SKM-1 treated with dmso at 0.1 percent for 144 hours (cell line): ENCODE measurements at regions not wholly inside any gene's neighbourhood (a gene's known extent, or its start where the extent isn't known, plus 50 kb on each side); places are given as distances from the start of the nearest gene placed in this dataset.

Experiments used
- DNase-seq: peaks from one replicate; lab custom pipeline; 2025; ENCODE audit not compliant: unreplicated experiment; lab: John Stamatoyannopoulos, UW

DNA sequence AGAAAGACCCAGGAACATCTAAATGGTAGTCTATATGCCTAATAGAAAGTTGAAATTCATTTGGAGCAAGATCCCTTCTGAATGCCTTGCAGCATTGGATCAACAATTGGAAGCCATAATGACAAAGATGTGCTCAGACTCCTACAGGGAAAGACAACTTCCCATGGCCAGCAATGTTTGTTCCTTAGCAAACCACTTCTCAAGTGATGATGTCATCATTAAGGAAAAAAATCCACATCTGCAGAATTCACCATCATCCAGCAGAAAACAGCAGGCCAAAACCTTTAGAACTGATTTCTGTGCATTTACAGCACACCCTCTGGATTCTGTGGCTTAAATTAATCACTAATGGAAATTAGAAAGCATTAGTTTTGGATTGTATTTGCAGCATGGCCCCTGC, 82.4 kb upstream of the ZIC3 start:
- no peak for DNase-seq

DNA sequence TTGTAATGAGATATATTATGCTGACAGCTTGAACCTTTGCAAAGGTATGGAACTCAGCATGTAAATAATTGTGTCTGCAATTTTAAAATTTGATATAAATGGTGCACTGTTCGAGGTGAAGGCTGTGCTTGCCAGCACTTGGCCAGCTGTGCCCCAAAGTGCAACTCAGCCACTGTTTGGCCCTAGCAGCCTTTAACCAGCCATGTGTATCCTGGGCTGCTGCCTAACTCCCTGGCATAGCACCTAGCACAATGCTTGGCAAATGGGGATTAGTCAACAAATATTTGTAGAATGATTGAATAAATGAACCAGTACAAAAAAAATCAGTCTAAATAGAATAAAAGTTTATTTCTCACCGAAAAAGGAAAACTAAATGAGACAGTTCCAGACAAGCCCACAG, 83.8 kb upstream of the ZIC3 start:
- no peak for DNase-seq

DNA sequence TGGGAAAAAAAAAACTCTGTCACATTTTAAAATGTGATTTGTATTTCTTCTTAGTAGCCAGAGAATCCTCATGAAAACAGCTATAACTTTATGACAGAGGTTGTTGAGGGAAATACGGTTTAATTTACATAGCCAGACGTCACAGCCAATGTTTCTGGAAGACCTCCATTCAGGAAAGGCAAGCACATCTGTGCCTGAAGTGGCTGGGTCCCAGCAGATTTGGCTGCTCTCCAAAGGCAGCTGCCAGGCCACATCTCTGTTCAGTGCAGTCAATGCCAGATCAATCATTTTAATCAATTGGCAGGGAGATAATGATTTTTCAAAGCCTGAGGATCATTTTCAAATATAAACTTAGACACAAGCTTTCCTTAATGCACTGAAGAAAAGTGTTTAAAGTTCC, 86.5 kb upstream of the ZIC3 start:
- no peak for DNase-seq

DNA sequence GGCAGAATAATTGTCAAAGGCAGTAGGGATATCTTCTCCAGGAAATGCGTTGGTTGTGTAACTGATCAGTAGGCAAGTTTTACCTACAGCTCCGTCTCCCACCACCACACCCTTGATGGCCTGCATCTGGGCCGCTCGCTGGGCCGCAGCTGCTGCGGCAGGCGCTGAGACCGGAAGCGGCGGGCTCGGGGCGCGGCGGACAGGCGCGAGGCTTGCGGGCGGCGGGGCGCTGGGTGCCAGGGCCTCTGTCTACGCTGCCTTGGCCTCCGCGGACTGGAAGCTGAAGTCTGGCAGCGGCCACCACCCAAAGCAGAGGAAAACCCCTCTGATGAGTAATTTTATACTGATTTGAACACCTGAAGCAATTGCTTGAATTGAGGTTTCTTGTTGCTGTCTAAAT, 124.2 kb upstream of the ZIC3 start:
- no peak for DNase-seq

DNA sequence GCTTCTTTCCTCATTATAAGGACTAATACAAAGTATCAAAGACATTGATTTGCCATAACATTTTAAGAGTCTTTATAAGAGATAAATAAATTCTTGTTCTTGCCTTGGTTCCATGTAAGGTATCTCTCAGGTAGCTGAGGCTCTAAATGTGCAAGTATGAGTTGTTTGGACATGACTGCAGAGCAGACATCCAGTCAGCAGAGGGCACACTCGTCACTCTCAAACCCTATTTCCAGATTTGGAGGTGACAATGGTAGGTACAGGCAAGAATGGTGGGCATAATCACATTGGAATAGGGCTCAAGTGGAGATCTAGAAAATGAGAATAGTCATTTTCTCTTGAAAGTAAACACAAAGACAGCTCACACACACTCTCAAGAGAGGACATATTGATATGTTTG, 133.3 kb upstream of the ZIC3 start:
- peak; percentile 10 for DNase-seq

DNA sequence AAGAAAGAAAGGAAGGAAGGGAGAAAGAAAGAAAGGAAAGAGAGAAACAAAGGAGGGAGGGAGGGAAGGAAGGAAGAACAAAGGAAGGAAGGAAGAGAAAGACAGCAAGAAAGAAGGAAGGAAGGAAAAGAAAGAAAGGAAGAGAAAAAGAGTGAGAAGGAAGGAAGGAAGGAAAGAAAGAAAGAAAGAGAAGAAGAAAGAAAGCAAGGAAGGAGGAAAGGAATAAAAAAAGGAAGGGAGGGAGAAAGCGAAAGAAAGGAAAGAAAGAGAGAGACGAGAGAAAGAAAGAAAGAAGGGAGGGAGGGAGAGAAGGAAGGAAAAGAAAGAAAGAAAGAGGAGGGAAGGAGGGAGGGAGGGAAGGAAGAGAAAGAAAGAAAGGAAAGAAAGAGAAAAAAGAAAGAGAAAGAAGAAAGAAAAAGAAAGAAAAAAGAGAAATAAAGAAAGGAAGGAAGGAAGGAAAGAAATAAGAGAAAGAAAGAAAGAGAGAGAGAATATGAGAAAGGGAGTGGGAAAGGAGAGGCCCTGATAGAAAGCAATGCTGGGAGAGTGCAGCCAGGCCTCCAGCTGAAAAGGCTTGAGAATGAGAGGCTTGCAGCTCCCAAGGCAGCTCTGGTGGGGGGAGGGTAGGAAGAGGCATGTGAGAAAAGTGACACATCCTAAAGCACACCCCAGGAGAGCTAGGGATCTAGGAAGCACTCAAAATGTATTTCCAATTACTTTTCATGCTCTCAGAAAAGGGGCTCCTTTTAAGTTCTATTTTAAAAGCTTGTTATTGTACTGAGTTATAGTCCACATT, 134.0 kb upstream of the ZIC3 start:
- DNase-seq: no peak

DNA sequence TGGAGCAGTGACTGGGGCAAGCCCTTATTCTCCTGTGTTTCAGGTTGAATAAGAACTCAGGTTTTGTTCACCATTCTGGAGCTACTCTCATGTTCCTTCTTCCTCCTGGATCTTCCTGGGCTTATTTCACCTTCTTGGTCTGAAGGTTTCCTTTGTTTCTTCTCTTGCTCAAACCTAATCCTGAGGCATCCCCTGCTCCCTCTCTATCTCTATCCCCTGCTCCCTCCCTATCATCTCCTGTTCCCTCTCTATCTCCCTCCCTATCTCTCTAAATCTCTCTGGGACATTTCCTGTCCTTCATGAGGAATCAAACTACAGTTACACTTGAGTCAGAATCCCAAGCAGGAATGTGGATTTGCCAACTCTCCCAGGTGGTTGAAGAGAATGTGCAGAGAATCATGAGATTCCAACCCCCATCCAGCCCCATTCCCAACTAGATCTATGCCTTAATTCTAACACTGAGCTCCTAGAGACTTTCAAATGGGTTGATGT, 134.9 kb upstream of the ZIC3 start:
- no peak for DNase-seq

DNA sequence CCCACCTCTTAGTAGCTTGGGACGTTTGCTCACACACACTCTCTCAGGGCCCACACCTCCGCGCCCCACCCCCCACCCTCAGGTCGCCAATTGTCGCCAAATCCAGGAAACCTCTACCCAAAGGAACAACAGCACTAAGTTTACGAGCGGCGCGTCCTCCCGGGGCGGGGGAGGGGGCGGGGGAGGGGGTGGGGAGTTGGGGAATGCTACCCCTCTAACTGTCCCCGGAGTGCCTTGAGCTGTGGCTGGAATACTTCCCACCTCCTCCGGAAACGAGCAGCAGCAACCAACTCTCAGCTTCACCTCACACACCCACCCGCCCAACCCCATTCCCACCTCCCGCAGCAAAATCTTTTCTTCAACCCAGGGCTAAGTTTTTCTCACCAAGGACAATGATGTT, 135.6 kb upstream of the ZIC3 start:
- DNase-seq: no peak

DNA sequence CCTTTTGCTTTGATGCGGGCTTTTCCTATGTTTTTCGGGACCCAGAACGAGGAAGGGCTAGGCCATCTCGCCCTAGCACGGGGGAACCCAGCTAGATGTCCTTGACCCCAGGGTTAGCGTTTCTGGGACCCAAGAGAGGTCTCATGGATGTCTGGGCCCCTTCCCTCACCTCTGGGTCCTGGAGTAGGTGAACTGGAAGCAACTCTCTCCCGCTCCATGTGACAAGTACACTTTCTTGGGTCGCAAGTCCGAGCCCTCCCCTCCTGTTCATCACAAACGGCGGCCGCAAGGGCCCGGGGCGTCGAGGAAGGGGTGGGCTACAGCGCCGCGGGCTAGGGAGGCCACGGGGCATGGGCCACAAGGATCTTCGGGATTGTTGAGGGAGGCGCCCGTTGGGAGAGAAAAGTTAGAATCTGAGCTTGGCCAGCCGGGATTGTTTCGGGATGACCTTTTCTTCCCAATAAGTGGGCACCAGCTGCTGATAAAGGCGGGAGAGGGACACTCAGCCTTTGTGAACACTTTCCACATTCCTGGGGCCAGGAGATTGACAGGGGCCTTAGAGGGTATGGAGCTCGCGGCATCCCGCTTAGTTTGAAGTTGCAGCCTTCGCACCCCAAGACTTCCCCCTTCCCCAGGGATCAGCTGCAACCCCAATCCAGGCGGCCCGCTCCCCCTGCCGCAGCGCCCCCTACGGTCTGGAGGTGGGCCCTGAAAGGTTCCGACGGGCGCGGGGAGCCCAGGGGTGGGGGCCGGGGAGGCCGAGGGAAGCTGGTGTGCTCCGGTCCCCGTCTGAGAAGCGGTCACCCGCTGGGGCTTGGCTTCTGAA, 136.9 kb upstream of the ZIC3 start:
- DNase-seq: no peak

DNA sequence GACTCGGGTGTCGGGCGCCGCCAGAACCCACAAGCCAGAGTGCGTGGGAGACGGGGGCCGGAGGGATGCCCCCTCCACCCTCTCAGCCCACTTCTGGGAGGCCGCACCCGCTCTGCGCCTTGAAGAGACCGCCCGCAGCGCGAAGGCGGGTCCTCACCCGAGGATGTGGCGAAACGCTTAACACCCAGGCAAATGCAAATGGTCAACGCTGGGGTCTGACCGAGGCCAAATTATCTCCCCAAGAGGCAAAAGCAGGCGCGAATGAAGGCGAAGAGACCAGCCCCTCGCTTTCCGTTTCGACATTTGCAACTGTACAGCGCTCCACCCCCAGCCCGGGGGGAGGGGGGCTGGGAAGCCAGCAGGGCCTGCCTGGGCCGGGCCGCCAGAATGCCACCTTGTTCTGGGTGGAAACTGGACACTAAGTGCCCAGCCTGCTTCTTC, 137.7 kb upstream of the ZIC3 start:
- DNase-seq: no peak

DNA sequence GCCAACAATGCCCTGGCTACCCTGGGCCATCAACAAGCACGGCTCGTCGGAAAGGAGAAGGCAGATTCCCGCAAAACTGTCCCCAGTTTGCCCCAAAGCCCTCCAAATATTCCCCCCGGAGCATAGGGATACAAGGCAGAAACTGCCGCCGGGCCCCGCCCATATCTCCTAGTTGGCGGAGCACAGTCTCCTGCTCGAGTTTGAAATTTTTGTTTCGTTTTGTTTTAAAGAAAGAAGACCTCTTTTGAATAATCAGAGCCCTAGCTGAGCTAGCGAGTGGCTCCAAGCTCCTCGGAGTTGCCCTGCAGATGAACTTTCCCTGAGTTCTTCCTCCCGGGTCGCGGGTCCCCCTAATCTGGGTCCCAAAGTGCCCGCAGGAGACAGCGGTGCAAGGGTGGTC, 138.1 kb upstream of the ZIC3 start:
- DNase-seq: no peak

DNA sequence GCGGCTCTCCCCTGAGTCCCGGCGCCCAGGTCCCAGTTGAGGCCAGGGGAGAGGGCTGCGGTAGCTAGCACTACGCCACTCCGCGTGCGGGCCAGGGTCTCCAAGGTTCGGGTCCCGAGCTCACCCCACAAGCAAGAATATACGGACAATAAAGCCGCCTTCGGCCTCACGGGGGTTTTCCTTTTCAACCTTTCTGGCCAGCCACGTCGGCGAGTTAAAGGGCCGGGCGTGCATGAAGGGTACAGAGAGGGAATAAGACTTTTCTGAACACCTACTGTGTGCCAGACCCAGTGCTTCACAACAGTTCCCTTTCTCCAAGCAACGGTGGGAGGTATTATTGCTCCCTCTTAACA, 138.5 kb upstream of the ZIC3 start:
- DNase-seq: no peak

DNA sequence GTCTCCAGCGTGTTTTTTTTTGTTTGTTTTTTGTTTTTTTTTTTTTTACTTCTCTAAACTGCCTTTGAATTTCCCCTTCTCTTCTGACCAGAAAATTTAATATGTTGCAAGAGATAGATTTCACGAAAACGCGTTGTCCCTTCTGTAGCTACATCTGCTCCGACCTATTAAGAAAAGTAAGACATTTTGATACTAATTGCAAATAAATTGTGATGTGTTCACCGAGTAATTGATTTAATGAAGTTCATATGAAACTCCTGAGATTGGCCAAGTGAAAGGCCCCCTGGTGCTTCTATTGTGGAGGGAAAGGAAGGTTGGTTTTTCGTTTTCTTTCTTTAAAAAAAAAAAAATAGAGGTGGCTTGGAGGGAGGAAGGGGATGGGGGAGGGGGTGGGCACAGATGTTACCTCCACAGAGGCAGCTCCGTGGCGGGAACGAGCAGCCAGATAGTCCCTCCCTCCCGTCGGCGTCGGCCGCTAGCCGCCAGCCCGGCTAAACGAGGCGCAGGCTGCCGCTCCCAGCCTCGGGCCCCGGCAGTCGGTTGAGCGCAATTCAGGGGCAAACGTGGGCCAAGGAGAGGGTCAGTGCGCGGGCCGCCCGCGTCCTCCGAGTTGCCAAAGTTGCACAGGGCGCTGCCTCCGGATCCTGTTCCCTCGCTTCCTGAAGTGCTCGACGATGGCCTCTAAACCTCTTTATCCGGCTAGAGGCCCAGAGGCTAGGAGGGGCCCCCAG, 139.1 kb upstream of the ZIC3 start:
- DNase-seq: no peak

DNA sequence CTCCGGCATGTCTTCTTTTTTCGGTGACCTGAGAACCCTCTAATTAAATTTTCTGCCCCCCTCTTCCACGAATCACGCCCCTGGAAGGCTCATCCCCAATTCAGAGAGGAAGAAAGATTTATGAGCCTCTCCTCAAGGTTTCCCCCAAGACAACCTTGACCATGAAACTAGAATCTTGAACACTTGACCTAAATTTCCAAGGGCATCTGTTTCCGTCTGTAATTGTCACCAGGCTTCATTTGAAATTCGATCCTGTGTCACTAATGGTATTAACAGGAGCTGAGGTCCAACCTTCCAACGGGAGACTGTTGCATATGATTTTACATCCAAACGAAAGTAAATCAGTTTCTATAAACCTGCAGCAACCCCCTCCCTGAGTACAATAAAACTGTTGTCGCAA, 139.9 kb upstream of the ZIC3 start:
- DNase-seq: no peak

DNA sequence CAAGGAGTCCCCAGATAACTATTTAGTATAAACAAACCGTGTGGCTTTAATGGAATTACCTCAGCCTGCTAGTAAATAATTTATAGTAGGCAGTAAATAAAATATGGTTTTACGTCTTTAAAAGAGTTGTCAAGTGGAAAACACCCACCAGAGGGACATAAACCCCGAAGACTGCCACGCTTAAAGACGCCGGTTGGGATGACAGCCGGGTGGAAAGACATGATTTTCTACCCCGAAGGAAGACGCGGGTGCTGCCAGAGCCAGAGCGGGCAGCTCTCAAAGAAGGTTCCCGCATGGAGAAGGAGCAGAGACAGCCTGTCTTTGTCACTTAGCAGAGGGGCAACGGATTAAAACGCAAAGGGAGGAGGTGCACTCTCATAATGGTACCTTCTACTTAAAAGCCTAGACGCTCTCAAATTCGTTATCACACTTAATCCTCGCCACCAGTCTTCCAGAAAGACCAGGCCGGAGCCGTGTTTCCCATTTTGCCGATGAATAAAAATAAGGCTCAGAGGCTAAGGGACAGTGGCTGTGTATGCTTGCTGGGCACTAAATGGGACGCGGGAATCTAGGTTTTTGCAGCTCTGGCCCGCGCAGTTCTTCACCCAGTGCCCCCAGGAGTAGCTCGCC, 140.5 kb upstream of the ZIC3 start:
- no peak for DNase-seq

DNA sequence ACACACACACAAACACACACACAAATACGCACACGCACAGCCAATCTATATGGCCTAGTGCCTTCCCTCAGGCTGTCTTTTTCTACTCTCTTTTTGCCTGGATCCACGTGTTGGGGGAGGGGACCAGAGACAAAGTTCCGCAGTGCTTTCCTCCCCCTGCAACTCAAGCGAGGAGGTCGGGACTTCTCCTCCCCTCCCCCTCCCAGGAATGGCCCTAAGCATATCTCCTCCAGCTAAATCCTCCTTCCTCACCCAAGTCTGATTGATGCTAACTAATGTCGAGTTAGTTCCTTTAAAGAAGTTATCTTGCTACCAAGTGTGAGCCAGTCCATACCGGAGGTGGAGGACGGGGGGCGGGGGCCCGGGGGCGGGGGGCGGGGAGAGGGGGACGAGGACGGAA, 141.2 kb upstream of the ZIC3 start:
- DNase-seq: no peak

DNA sequence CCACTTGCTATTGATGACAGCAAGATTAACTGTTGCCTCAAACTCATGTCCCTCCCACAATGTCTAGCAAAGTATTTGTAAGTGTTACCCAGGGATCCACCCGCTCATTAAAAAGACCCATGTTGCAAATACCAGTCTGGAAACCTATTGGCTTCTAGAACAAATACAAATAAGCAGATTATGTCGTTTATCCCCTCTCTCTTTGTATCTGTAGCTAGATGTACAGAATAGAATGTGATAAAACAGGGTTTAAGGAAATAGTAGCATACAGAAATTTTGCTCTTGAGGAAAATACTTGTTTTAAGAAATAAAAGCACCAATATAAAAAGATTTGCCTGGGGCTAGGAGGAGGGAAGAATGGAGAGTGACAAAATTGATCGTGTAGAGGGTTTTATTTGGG, 142.7 kb upstream of the ZIC3 start:
- DNase-seq: no peak

DNA sequence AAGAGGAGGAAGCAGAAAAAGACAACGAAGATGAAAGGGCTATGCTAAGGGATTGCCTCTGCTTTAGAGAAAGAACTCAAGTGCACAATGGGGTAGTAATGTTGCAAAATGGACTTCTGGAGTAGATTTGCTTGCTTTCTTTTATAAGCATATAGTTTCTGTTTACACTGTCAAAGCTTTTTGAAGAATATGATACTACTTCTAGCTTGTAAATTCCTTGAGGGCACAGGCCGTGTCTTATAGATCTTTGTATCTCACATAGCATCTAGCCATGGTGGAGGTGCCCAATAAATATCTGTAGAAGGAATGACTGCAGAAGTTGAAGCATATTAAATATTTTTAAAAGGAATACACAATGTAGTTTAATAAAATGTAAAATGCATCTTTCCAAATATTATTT, 147.8 kb upstream of the ZIC3 start:
- no peak for DNase-seq

DNA sequence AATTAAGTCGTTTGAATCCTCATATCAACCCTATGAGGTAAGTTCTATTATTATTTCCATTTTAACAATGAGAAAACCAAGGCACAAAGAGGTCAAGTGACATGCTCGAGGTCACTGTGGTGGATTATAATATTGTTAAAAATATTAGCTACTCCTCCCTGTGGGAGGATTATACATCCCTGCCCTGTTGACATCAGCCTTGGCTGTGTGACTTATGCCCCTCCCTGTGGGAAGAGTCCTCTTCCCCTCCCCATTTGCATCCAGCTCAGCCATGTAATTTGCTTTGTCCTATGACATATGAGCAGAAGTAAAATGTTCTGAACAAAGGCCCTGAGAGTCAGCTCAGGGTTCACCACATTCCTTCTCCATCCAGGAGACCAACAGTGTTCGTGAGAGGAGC, 152.7 kb upstream of the ZIC3 start:
- no peak for DNase-seq

DNA sequence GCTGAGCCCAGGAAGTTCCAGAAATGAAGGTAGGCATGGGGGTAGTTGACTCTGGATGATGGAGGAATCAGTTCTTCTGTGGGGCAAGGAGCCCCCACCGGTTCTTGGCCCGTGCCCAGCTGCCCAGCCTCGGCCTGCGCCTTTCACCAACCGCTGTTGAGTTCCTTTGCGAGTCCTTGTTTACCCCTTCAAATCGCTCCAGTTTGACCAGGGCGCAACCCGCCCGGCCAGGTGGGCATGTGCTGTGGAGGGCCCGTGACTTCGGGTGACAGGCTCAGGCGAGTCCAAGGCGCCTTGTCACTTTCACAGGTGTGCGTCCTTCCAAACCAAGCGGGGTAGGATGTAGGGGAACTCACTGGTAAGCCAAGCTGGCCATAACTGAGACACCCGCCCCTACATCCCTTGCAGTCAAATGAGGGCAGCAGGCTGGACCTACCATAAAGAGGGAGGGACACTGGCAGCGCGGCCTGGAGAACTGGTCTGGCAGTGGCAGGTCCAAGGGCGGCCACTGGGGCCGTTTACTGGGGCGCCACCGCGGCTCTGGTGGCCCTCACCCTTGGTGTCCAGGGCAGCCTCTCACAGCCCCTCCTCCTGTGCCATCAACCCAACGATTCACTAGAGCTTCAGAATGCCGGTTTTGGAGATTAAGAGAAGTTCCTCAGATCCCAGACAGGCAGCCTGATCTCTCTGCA, 160.3 kb upstream of the ZIC3 start:
- DNase-seq: no peak

DNA sequence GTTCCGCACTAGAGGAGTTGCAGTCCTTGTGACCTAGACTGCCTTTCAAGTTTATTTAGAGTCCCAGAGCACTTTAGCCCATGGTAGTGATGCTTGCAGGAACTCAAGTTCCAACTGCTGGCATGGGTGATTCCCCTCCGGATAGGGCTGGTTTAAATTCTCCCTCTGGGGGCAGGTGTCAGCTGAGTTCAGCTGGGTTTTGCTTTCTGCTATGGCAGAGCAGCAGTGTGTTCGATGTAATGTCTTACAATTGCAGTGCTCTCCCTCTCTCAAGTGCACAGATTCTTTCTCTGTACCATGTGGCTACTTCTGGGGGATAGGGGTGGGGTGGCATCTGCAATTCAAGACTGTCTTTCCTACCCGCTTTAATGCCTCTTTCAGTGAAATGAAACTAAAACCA, 164.8 kb upstream of the ZIC3 start:
- DNase-seq: no peak
